AG04450 (cell line): ENCODE measurements at regions not wholly inside any gene's neighbourhood (a gene's known extent, or its start where the extent isn't known, plus 50 kb on each side); places are given as distances from the start of the nearest gene placed in this dataset.

Source experiments
- CTCF ChIA-PET: fragments of 300-600, 350-600 bp; formaldehyde crosslinking; extraction: SDS; loops from one replicate; lab custom pipeline; 2022; ENCODE audit warnings: antibody characterized with exemption, inconsistent platforms; lab: Charles Lee
- POLR2A ChIA-PET: fragments of 350-600 bp; formaldehyde crosslinking; extraction: SDS; loops from one replicate; lab custom pipeline; 2021; ENCODE audit warnings: antibody characterized with exemption, inconsistent platforms; lab: Yijun Ruan, JAX
- DNase-seq: peaks from one replicate; pipeline ENCODE4 v3.0.0-alpha.2; 2011; ENCODE audit warnings: low read depth, low spot score
- H3K27ac ChIP-seq: one replicate; pipeline ENCODE4 v1.5.1; 2012; ENCODE audit warnings: low read depth, low read length, control low read depth
- H3K27me3 ChIP-seq: one replicate; pipeline ENCODE4 v1.6.0; 2012; ENCODE audit warnings: low read length; ENCODE audit not compliant: control insufficient read depth, insufficient read depth
- H3K4me3 ChIP-seq: 2 replicates; pipeline ENCODE4 v1.5.1; 2011; ENCODE audit warnings: mild to moderate bottlenecking, low read depth, low read length, control low read depth
- H3K9me3 ChIP-seq: 2 replicates; pipeline ENCODE4 v1.5.1; 2012; ENCODE audit warnings: low read length; ENCODE audit not compliant: control insufficient read depth, insufficient read depth
- TF ChIP-seq, protein P1 (sequence below): IDR thresholded peaks from 2 replicates; pipeline ENCODE4 v1.5.1; 2011; ENCODE audit warnings: low read depth, low read length, control low read depth, inconsistent platforms

DNA sequence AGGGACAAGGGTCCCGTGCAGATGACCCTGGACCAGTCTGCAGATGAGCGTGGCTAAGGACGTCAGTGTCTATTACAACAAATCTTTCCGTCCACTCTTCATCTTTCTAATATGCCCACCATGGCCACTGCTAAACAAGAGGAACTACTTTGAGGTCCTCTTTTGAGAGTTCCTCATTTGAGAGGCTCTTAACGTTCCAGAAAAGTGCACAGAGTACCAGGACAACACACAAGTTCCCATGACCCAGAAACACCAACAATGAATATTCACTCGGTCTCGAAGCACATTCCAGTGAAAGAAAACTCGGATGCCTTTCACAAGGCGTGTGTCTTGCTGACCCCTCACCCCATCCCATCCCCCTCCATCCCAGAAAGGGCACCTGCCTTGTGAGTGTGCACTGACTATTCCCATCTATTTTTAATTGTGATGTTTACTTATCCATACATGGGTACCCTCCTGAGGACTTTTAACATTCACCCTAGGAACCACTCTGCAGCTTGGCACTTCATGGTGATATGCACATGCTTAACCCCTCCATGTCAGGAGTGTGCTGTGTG lies 157.0 kb downstream of the SHANK2 start:
- Histone ChIP-seq H3K9me3 (peaks cover 52% of the 10 kb centered on the region), H3K27me3 (no peaks in the 10 kb centered on the region), H3K27ac (no peak overlapping the region), H3K4me3 (no peak overlapping the region)
- TF ChIP-seq, protein P1, sequence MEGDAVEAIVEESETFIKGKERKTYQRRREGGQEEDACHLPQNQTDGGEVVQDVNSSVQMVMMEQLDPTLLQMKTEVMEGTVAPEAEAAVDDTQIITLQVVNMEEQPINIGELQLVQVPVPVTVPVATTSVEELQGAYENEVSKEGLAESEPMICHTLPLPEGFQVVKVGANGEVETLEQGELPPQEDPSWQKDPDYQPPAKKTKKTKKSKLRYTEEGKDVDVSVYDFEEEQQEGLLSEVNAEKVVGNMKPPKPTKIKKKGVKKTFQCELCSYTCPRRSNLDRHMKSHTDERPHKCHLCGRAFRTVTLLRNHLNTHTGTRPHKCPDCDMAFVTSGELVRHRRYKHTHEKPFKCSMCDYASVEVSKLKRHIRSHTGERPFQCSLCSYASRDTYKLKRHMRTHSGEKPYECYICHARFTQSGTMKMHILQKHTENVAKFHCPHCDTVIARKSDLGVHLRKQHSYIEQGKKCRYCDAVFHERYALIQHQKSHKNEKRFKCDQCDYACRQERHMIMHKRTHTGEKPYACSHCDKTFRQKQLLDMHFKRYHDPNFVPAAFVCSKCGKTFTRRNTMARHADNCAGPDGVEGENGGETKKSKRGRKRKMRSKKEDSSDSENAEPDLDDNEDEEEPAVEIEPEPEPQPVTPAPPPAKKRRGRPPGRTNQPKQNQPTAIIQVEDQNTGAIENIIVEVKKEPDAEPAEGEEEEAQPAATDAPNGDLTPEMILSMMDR: no peak
- ChIA-PET POLR2A (no interaction called here), CTCF (no interaction called here)
- no peak for DNase-seq

DNA sequence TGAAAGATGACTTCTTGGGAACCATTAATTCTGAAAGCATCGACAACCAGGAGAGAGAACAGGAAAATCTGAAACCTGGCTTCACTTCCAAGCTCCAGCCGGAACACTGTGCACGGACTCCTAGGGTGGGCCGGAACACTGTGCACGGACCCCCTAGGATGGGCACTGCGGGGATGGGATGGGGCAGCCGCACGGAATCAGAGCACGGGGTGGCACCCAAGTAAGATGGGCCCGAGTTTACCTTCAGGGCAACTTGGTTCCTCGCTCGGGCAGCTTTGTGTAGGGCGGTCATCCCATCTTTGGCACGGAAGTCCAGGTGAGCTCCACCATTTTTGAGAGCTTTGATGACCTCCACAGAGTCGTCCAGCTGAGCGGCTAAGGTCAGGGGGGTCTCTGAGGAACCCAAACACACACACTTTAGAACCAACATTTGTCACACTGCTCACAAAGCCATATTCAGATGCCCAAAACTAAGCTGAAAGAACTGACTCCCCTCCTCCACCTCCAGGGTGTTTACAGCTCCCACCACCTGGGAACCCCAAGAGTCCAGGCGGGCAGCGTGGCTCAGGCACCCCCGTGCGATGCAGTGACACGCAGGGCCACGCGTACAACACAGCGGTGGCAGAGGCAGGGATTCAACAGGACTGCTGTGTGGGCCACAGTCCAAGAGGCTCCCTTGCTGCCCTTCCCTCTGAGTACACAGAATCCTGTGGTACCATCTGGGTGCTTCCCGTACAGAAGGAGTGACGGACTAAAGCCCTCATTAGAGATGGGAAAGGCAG lies 157.9 kb downstream of the SHANK2 start:
- DNase-seq: no peak
- CTCF ChIA-PET: no interaction called here
- H3K4me3 ChIP-seq: no peak overlapping the region

DNA sequence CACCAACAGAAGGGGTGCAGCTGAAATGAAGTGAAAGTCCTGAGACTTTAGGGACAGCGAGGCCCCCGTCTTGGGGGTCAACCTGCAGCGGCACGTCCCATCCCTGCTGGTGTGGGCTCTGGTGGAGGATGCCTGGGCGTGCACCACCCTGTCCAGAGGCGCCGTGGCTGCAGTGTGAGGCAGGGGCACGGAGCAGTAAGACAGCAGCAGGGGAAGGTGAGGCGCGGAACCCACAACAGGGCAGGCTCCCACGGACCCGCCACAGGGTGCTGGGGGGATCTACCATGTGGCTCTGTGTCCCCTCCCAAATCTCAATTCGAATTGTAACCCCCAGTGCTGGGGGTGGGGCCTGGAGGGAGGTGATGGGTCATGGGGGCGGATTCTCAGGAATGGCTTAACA lies 158.6 kb downstream of the SHANK2 start:
- no peak overlapping the region for H3K27ac ChIP-seq
- no peaks in the 10 kb centered on the region for H3K27me3 ChIP-seq
- ChIA-PET POLR2A (no interaction called here), CTCF (no interaction called here)
- TF ChIP-seq, protein P1: no peak
- DNase-seq: no peak
- H3K4me3 ChIP-seq: no peak overlapping the region
- H3K9me3 ChIP-seq: peaks cover 59% of the 10 kb centered on the region

More for the DNA sequence above, 157.9 kb downstream of the SHANK2 start:
- POLR2A ChIA-PET: no interaction called here
- Histone ChIP-seq H3K9me3 (peaks cover 55% of the 10 kb centered on the region), H3K27me3 (no peaks in the 10 kb centered on the region), H3K27ac (no peak overlapping the region)
- TF ChIP-seq, protein P1: no peak

DNA sequence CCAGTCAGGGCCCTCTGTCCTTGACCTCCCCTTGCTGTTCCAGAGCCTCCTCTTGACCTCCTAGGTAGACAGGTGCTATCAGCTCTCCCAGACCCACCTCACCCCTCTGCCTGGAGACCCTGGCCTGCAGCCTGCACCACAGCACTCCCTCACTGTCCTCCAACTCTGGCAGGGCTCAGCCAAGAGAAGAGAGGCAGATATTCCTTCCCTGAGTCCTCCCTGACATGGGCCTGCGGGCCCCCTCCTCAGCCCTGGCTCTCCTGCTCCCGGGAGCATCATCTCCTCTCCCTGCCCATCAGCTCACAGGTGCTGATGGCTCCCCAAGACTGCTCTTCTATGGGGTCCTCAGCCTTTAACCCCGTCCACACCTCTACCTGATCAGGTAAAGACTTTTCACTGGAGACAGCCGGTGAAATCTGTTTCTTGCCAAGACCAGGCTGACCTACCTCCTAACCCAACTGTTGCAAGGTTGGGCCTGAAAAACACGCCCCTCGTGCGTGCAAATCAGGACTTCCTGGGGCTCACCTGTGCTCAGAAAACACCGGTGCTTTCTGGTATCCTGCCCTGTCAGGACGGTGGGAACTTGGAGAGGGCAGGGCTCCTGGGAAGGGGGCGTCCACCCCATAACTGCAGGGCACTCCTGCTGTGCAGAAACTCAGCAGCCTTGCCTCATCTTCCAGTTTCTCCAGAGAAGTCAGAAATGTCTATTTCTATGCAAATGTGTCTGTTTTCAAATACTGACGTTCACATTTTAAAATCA lies 160.7 kb downstream of the SHANK2 start:
- DNase-seq: no peak
- Histone ChIP-seq H3K9me3 (peaks cover 54% of the 10 kb centered on the region), H3K27ac (no peak overlapping the region), H3K4me3 (no peak overlapping the region), H3K27me3 (no peaks in the 10 kb centered on the region)
- POLR2A ChIA-PET: no interaction called here
- TF ChIP-seq, protein P1: no peak
- CTCF ChIA-PET: no interaction called here
